SK-N-SH treated with all-trans-retinoic acid at 6 μM for 48 hours (cell line): ENCODE measurements at regions not wholly inside any gene's neighbourhood (a gene's known extent, or its start where the extent isn't known, plus 50 kb on each side); places are given as distances from the start of the nearest gene placed in this dataset.

Source experiments
- SNAI2 ChIP-seq: fragments of 250-450 bp; sonication (Bioruptor Pico); IDR thresholded peaks from 2 replicates; pipeline ENCODE4 v1.5.0; 2020; ENCODE audit warnings: mild to moderate bottlenecking, moderate library complexity
- ZNF565 ChIP-seq: fragments of 450-650 bp; formaldehyde crosslinking; conservative IDR thresholded peaks from 2 replicates; pipeline ENCODE4 v1.5.0; 2020; ENCODE audit warnings: low read depth, mild to moderate bottlenecking, moderate library complexity

DNA sequence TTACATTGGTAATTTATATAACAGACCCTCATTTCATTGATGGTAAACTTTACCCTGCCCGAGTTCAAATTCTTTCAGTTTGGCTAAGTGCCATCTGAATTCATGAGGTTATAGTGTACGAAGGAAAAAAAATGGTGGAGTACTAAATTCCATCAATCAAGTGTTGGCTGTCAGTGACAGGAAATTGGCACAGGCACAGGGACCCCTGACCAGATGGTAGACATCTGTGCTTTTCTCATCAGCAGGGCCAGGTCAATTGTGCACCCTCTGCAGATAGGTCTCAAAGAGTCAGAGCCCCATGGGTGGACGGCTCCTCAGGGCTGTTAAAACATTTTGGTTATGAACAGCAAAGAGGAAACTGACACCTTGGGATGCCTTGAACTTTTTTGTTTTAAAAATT is 439.2 kb downstream of the SETBP1 start:
- TF ChIP-seq ZNF565 (no peak), SNAI2 (CRISPR knock-in tag) (no peak)
